ENCODE measurements at regions not wholly inside any gene's neighbourhood (a gene's known extent, or its start where the extent isn't known, plus 50 kb on each side); places are given as distances from the start of the nearest gene placed in this dataset.

DNA sequence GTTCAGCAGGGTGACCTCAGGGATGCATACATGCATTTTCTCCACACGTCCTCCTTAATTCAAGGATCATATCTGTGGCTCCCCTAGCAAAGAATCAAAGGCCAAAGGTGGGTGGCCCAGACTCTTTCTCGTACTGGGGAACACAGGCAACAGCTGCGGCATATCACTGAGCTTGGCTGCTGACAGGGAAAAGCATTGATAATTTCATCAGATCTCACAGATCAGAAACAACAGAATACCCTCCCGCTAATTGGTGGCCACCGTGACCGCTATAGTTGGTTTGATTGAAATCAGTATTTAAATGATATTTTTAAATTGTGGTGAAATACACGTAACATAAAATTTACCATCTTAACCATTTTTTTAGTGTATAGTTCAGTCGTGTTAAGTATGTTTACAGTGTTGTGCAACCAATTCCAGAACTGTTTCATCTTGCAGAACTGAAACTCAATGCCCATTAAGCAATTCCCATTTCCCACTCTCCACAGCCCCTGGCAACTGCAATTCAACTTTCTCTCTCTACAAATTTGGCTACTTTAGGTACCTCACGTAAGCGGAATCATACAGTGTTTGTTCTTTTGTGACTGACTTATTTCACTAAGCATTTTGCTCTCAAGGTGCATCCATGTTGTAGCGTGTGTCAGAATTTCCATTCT is 74.7 kb upstream of the TMEM170B start (continued):
- TF ChIP-seq, protein P1, sequence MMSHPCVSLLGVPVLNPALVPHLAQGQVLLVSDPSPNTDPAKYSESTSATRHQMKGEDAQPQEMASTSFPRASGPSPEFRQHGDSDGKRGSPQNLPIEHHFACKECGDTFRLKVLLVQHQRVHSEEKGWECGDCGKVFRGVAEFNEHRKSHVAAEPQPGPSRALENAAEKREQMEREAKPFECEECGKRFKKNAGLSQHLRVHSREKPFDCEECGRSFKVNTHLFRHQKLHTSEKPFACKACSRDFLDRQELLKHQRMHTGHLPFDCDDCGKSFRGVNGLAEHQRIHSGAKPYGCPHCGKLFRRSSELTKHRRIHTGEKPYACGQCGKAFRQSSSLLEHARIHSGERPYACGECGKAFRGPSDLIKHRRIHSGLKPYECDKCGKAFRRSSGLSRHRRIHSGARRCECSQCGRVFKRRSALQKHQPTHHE (CRISPR knock-in tag; IDR thresholded peaks at IDR 0.05; ENCODE audit: borderline replicate concordance) = no peak
- no peak for TF ChIP-seq PRPF4 (IDR thresholded peaks at IDR 0.05; ENCODE audit: low read depth, low read length, poor library complexity, severe bottlenecking)
- TF ChIP-seq NR2F6 (IDR thresholded peaks at IDR 0.05) = peak; percentile 22; the same call in 1 of the 2 replicates
- peak; percentile 51; the same call in 1 of the 2 replicates for TF ChIP-seq NR2F6 (CRISPR knock-in tag; IDR thresholded peaks at IDR 0.05)
- TF ChIP-seq ZNF33B (CRISPR knock-in tag; IDR thresholded peaks at IDR 0.05) = no peak
- TF ChIP-seq WIZ (CRISPR knock-in tag; IDR thresholded peaks at IDR 0.05) = no peak
- TF ChIP-seq, protein P2, sequence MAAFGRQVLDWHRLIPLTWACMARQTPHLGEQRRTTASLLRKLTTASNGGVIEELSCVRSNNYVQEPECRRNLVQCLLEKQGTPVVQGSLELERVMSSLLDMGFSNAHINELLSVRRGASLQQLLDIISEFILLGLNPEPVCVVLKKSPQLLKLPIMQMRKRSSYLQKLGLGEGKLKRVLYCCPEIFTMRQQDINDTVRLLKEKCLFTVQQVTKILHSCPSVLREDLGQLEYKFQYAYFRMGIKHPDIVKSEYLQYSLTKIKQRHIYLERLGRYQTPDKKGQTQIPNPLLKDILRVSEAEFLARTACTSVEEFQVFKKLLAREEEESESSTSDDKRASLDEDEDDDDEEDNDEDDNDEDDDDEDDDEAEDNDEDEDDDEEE (CRISPR knock-in tag; IDR thresholded peaks at IDR 0.05) = no peak
- no peak for TF ChIP-seq ZNF256 (CRISPR knock-in tag; conservative IDR thresholded peaks at IDR 0.05)
- TF ChIP-seq, protein P3, sequence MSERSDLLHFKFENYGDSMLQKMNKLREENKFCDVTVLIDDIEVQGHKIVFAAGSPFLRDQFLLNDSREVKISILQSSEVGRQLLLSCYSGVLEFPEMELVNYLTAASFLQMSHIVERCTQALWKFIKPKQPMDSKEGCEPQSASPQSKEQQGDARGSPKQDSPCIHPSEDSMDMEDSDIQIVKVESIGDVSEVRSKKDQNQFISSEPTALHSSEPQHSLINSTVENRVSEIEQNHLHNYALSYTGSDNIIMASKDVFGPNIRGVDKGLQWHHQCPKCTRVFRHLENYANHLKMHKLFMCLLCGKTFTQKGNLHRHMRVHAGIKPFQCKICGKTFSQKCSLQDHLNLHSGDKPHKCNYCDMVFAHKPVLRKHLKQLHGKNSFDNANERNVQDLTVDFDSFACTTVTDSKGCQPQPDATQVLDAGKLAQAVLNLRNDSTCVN (CRISPR knock-in tag; IDR thresholded peaks at IDR 0.05; ENCODE audit: borderline replicate concordance) = no peak
- TF ChIP-seq, protein P4, sequence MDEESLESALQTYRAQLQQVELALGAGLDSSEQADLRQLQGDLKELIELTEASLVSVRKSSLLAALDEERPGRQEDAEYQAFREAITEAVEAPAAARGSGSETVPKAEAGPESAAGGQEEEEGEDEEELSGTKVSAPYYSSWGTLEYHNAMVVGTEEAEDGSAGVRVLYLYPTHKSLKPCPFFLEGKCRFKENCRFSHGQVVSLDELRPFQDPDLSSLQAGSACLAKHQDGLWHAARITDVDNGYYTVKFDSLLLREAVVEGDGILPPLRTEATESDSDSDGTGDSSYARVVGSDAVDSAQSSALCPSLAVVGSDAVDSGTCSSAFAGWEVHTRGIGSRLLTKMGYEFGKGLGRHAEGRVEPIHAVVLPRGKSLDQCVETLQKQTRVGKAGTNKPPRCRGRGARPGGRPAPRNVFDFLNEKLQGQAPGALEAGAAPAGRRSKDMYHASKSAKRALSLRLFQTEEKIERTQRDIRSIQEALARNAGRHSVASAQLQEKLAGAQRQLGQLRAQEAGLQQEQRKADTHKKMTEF (CRISPR knock-in tag; IDR thresholded peaks at IDR 0.05) = peak; percentile 83; the same call in 1 of the 2 replicates
- TF ChIP-seq KDM3A (CRISPR knock-in tag; IDR thresholded peaks at IDR 0.05; ENCODE audit: low read depth) = no peak
- no peak for TF ChIP-seq NFATC3 (CRISPR knock-in tag; IDR thresholded peaks at IDR 0.05)
- TF ChIP-seq GABPB1 (CRISPR knock-in tag; IDR thresholded peaks at IDR 0.05) = no peak
- TF ChIP-seq ZNF326 (CRISPR knock-in tag; IDR thresholded peaks at IDR 0.05; ENCODE audit: borderline replicate concordance) = no peak
- no peak for TF ChIP-seq GTF2F1 (IDR thresholded peaks at IDR 0.05; ENCODE audit: low read length)
- TF ChIP-seq HOXA9 (CRISPR knock-in tag; IDR thresholded peaks at IDR 0.05; ENCODE audit: borderline replicate concordance) = no peak
- no peak for TF ChIP-seq ZNF790 (CRISPR knock-in tag; IDR thresholded peaks at IDR 0.05; ENCODE audit: borderline replicate concordance)
- TF ChIP-seq SKI (IDR thresholded peaks at IDR 0.05; ENCODE audit: partially characterized antibody) = no peak
- TF ChIP-seq POLR2AphosphoS5 (IDR thresholded peaks at IDR 0.05; ENCODE audit: low read depth, low read length) = no peak
- no peak for TF ChIP-seq FLYWCH1 (CRISPR knock-in tag; IDR thresholded peaks at IDR 0.05)
- TF ChIP-seq DMAP1 (CRISPR knock-in tag; IDR thresholded peaks at IDR 0.05) = no peak
- TF ChIP-seq RCOR2 (CRISPR knock-in tag; IDR thresholded peaks at IDR 0.05) = peak; percentile 78

Data from HepG2 (cell line).